ENCODE measurements at regions not wholly inside any gene's neighbourhood (a gene's known extent, or its start where the extent isn't known, plus 50 kb on each side); places are given as distances from the start of the nearest gene placed in this dataset.

DNA sequence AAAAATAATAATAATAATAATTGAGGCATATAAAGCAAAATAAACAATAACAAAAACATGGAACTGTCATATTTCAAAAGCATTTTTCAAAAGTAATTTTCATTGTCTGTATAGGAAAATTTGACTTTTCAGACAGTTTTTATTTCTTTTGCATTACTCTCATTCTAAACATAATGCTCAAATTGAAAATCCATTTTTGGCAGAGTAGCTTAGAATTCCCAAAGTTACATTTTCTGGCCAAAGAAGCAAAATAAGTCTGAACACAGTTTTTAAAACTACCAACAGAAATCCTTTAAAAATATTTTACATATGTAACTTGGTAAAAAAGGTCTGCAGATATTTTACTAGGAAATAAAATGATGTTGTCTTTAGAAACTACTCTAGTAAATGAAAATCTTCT, 535.4 kb downstream of the ANKRD7 start:
- Histone ChIP-seq H3K4me3 (replicated peaks; ENCODE audit: insufficient read depth, low read length) (no peak overlapping the region), H3K27ac (replicated peaks) (no peak overlapping the region), H3K27me3 (ENCODE audit: insufficient read depth, poor library complexity, severe bottlenecking) (no peaks in the 10 kb centered on the region)
- DNase-seq (ENCODE audit: low read depth in 1 of 2, low spot score in 1 of 2): no peak
- TF ChIP-seq, protein P1, sequence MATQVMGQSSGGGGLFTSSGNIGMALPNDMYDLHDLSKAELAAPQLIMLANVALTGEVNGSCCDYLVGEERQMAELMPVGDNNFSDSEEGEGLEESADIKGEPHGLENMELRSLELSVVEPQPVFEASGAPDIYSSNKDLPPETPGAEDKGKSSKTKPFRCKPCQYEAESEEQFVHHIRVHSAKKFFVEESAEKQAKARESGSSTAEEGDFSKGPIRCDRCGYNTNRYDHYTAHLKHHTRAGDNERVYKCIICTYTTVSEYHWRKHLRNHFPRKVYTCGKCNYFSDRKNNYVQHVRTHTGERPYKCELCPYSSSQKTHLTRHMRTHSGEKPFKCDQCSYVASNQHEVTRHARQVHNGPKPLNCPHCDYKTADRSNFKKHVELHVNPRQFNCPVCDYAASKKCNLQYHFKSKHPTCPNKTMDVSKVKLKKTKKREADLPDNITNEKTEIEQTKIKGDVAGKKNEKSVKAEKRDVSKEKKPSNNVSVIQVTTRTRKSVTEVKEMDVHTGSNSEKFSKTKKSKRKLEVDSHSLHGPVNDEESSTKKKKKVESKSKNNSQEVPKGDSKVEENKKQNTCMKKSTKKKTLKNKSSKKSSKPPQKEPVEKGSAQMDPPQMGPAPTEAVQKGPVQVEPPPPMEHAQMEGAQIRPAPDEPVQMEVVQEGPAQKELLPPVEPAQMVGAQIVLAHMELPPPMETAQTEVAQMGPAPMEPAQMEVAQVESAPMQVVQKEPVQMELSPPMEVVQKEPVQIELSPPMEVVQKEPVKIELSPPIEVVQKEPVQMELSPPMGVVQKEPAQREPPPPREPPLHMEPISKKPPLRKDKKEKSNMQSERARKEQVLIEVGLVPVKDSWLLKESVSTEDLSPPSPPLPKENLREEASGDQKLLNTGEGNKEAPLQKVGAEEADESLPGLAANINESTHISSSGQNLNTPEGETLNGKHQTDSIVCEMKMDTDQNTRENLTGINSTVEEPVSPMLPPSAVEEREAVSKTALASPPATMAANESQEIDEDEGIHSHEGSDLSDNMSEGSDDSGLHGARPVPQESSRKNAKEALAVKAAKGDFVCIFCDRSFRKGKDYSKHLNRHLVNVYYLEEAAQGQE (IDR thresholded peaks at IDR 0.05; ENCODE audit: insufficient replicate concordance, low read depth): no peak
- TF ChIP-seq POLR2AphosphoS5 (IDR thresholded peaks at IDR 0.05; ENCODE audit: low read depth) (no peak), SPI1 (IDR thresholded peaks at IDR 0.05; ENCODE audit: borderline replicate concordance, low read depth) (no peak), GABPA (IDR thresholded peaks at IDR 0.05; ENCODE audit: low read depth) (no peak)
- TF ChIP-seq, protein P2, sequence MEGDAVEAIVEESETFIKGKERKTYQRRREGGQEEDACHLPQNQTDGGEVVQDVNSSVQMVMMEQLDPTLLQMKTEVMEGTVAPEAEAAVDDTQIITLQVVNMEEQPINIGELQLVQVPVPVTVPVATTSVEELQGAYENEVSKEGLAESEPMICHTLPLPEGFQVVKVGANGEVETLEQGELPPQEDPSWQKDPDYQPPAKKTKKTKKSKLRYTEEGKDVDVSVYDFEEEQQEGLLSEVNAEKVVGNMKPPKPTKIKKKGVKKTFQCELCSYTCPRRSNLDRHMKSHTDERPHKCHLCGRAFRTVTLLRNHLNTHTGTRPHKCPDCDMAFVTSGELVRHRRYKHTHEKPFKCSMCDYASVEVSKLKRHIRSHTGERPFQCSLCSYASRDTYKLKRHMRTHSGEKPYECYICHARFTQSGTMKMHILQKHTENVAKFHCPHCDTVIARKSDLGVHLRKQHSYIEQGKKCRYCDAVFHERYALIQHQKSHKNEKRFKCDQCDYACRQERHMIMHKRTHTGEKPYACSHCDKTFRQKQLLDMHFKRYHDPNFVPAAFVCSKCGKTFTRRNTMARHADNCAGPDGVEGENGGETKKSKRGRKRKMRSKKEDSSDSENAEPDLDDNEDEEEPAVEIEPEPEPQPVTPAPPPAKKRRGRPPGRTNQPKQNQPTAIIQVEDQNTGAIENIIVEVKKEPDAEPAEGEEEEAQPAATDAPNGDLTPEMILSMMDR (IDR thresholded peaks at IDR 0.05; ENCODE audit: insufficient read depth, low read length): no peak

DNA sequence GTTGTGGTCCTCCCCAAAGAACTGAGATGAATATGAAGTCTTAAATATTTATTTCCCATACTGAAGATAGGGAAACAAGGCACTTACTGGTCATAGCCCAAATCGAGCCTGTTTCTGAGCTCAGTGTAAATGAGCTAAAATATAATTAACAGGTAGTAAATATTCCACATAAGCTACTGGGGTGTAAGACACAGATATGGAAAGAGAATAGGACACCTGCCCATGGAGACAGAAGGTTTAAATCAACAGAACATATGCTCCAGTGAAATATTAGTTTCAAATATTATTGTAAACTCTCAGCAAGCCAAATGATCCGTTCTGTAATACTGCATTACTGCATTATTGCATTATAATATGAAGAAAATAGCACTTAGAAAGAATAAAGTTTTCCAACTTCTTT, 537.9 kb downstream of the ANKRD7 start:
- TF ChIP-seq SPI1 (IDR thresholded peaks at IDR 0.05; ENCODE audit: borderline replicate concordance, low read depth): no peak
- TF ChIP-seq GABPA (IDR thresholded peaks at IDR 0.05; ENCODE audit: low read depth): no peak
- TF ChIP-seq, protein P1 (IDR thresholded peaks at IDR 0.05; ENCODE audit: insufficient replicate concordance, low read depth): no peak
- TF ChIP-seq, protein P2 (IDR thresholded peaks at IDR 0.05; ENCODE audit: insufficient read depth, low read length): no peak
- no peak for TF ChIP-seq POLR2AphosphoS5 (IDR thresholded peaks at IDR 0.05; ENCODE audit: low read depth)
- DNase-seq (ENCODE audit: low read depth in 1 of 2, low spot score in 1 of 2): no peak
- Histone ChIP-seq H3K27ac (replicated peaks) (no peak overlapping the region), H3K4me3 (replicated peaks; ENCODE audit: insufficient read depth, low read length) (no peak overlapping the region), H3K27me3 (ENCODE audit: insufficient read depth, poor library complexity, severe bottlenecking) (no peaks in the 10 kb centered on the region)

DNA sequence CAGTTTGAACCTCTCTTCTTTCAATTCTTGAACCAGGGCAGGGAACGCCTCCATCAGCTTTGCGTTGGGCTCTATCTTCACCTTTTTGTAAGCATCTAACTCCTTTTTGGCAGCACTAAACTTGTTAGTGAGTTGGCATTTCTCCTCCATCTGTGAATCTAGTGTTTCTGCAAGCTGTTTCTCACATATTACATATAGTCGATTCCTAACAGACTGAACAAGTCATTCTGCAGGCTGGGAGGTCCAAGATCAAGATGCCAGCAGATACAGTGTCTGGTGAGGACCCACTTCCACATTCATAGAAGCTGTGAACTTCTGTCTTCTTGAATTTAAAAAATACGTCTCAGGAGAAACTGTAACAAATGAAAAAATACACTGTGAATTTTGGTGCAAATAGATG, 539.7 kb downstream of the ANKRD7 start:
- TF ChIP-seq GABPA (IDR thresholded peaks at IDR 0.05; ENCODE audit: low read depth) (no peak), POLR2AphosphoS5 (IDR thresholded peaks at IDR 0.05; ENCODE audit: low read depth) (no peak), SPI1 (IDR thresholded peaks at IDR 0.05; ENCODE audit: borderline replicate concordance, low read depth) (no peak)
- TF ChIP-seq, protein P2 (IDR thresholded peaks at IDR 0.05; ENCODE audit: insufficient read depth, low read length): no peak
- TF ChIP-seq, protein P1 (IDR thresholded peaks at IDR 0.05; ENCODE audit: insufficient replicate concordance, low read depth): no peak
- Histone ChIP-seq H3K27me3 (ENCODE audit: insufficient read depth, poor library complexity, severe bottlenecking) (no peaks in the 10 kb centered on the region), H3K4me3 (replicated peaks; ENCODE audit: insufficient read depth, low read length) (no peak overlapping the region), H3K27ac (replicated peaks) (no peak overlapping the region)
- no peak for DNase-seq (ENCODE audit: low read depth in 1 of 2, low spot score in 1 of 2)
